ENCODE measurements at regions not wholly inside any gene's neighbourhood (a gene's known extent, or its start where the extent isn't known, plus 50 kb on each side); places are given as distances from the start of the nearest gene placed in this dataset.
"Not testable (repeated sequence)": the region's sequence is repeated elsewhere in the genome, so short reads cannot be mapped to it uniquely, and the experiment has no call there.

DNA sequence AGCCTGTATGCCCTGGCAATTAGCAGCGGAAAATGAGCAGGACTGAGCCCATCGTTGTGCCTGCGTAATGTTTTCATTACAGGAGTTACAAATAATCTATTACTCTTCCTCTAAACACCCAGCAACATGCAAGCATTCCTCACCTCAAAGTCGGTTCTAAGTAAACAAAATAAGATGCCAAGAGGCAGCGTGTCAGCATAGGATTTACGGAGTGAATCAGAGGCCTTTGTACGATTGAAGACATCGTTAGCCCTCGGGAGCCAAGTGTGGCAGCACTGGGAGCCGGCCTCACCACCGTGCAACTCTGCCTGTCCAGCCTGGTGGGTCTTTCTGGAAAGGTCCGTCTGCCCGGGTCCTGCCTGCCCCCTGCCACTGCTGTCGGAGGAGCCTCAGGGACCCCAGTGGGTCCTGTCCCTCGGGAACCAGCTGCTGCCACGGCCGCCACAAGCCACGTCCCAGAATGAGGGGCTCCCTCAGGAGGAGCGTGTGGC, 80.1 kb upstream of the CTDP1 start:
- Histone ChIP-seq H3K27me3 (ENCODE audit: insufficient read depth, low read length) (peaks cover 24% of the 10 kb centered on the region), H2AFZ (ENCODE audit: low read depth, low read length) (no peak overlapping the region), H3K4me1 (ENCODE audit: insufficient read depth, low read length) (no peaks in the 10 kb centered on the region)

DNA sequence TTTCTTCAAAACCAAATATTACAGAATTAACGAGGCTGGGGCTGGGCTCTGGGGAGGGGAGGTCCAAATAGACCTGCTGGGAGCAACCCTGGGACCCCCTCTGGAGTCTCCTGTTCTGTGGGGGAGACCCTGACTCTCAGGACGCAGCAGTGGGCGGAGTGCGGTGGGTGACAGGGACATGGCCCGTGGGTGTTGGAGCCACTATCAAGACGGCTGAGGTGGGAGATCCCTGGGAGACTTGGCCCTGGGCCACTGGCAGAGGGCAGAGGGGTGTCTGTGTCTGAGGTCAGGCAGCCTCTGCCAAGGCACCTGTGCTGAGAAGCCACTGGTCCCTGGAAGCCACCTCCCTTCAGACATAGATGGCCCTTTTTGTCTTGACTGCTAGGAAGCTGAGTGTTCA, 79.5 kb upstream of the CTDP1 start:
- no peaks in the 10 kb centered on the region for H3K4me1 ChIP-seq (ENCODE audit: insufficient read depth, low read length)
- H3K36me3 ChIP-seq (ENCODE audit: insufficient read depth, low read length) = no peaks in the 10 kb centered on the region
- peaks cover 22% of the 10 kb centered on the region for H3K27me3 ChIP-seq (ENCODE audit: insufficient read depth, low read length)
- H2AFZ ChIP-seq (ENCODE audit: low read depth, low read length) = no peak overlapping the region
- H3K9me3 ChIP-seq (ENCODE audit: low read length) = no peaks in the 10 kb centered on the region
- no peak overlapping the region for H3K4me3 ChIP-seq (ENCODE audit: low read length)

More for the DNA sequence above, 80.1 kb upstream of the CTDP1 start:
- Histone ChIP-seq H3K4me3 (ENCODE audit: low read length) (no peak overlapping the region), H3K36me3 (ENCODE audit: insufficient read depth, low read length) (no peaks in the 10 kb centered on the region), H3K9me3 (ENCODE audit: low read length) (no peaks in the 10 kb centered on the region)

DNA sequence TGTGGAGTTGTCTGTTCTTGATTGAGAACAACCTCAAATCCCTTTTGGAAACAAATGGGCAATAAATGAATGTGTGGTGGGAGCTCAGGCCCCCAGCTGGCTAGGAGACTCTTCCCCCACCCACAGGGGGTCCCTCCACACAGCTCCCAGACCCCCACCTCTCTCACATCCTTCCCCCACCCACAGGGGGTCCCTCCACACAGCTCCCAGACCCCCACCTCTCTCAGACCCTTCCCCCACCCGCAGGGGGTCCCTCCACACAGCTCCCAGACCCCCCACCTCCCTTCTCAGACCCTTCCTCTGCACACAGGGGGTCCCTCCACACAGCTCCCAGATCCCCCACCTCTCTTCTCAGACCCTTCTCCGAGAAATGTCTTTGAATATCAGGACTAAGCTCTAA, 79.0 kb upstream of the CTDP1 start:
- Histone ChIP-seq H3K36me3 (ENCODE audit: insufficient read depth, low read length) (no peaks in the 10 kb centered on the region), H3K4me1 (ENCODE audit: insufficient read depth, low read length) (no peaks in the 10 kb centered on the region), H3K4me3 (ENCODE audit: low read length) (no peak overlapping the region), H3K27me3 (ENCODE audit: insufficient read depth, low read length) (peaks cover 22% of the 10 kb centered on the region), H2AFZ (ENCODE audit: low read depth, low read length) (no peak overlapping the region), H3K9me3 (ENCODE audit: low read length) (no peaks in the 10 kb centered on the region)

DNA sequence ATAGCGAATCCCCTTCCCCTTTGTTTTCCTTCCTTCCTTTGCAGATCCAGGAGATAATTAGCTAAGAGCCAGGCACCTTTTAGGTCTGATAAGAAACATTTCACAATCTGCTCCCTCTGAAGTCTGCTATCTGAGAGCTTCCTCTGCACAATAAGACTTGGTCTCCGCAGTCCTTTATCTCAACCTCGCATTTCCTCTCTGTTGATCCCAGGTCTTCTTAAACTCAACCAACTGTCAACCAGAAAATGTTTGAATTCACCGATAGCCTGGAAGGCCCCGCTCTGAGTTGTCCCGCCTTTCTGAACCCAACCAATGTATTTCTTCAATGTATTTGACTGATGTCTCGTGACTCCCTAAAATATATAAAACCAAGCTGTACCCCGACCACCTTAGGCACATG, 78.4 kb upstream of the CTDP1 start:
- Histone ChIP-seq H3K27me3 (ENCODE audit: insufficient read depth, low read length) (peaks cover 17% of the 10 kb centered on the region), H2AFZ (ENCODE audit: low read depth, low read length) (no peak overlapping the region), H3K9me3 (ENCODE audit: low read length) (no peaks in the 10 kb centered on the region), H3K4me1 (ENCODE audit: insufficient read depth, low read length) (no peaks in the 10 kb centered on the region), H3K4me3 (ENCODE audit: low read length) (no peak overlapping the region), H3K36me3 (ENCODE audit: insufficient read depth, low read length) (no peaks in the 10 kb centered on the region)

DNA sequence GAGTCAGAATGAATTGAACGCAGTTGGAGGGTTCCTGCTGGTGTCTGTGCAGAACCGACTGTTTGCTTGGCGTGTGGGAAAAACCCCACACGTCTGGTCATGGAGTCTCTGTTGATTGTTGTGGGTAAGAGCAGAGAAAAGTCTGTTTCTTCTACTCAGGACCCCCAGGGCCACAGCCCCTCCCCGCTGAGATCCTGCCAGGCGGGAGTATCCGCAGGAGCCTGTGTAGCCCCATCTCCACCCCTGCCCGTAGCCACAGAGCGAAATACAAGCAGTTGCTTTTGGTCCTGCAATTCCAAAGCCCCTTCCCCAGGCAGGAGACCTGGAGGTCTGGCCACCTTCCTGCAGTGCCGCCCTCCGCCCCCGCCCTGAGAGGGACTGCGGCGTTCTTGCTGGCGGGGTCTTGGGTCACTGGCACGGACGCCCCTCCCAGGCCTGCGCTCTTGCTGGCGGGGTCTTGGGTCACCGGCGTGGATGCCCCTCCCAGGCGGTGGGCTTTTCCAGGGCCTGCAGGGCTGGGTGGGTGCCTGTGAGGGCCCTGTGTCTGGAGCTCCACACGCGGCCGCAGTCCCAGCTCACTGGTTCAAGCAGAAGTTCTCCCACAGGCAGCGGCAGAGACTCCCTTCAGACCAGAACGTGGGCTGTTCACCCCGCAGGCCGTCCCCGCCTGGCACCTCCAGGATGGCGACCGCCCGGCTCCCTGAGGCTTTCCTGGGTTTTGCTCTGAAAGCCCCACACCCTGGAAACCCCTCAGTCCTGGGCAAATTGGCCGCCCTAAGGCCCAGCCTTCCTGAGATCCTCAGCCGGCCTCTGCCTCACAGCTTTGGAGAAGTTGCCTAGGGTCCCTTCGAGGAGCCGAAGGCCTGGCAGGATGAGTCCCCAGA, 76.0 kb upstream of the CTDP1 start:
- Histone ChIP-seq H3K36me3 (ENCODE audit: insufficient read depth, low read length) (no peaks in the 10 kb centered on the region), H3K4me1 (ENCODE audit: insufficient read depth, low read length) (no peaks in the 10 kb centered on the region), H3K4me3 (ENCODE audit: low read length) (no peak overlapping the region), H2AFZ (ENCODE audit: low read depth, low read length) (no peak overlapping the region), H3K27me3 (ENCODE audit: insufficient read depth, low read length) (peaks cover 8% of the 10 kb centered on the region), H3K9me3 (ENCODE audit: low read length) (no peaks in the 10 kb centered on the region)

DNA sequence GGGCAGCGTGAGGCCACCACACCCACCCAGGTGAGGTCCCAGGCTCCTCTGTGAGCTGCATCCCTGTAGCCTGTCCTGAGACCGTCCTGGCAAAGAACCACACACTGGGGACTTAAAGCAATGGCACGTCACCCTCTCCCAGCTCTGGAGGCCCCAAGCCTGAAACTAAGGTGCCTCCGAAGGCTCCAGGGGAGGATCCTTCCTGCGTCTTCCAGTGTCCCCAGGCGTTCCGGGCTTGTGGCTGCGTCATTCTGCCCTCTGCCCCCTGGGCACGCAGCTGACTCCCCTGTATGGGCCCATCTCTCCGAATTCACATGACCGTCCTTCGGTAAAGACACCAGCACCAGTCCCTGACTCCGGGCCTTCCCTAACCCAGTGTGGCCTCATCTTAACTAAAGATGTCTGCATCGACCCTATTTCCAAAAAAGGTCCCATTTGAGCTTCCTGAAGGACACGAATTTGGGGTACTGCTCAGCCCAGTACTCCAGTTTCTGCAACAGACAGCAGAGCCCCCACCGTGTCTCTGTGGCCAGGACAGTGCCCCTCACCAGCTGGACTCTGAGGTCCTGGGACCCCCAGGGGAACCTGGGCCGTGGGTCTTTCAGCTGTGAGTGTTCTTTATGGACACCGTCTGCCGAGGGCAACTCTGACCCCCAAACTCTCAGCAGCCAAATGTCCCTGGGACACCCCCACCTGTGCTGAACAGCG, 75.2 kb upstream of the CTDP1 start:
- Histone ChIP-seq H3K4me1 (ENCODE audit: insufficient read depth, low read length) (no peaks in the 10 kb centered on the region), H3K27me3 (ENCODE audit: insufficient read depth, low read length) (peaks cover 3% of the 10 kb centered on the region), H3K9me3 (ENCODE audit: low read length) (no peaks in the 10 kb centered on the region), H3K4me3 (ENCODE audit: low read length) (no peak overlapping the region), H3K36me3 (ENCODE audit: insufficient read depth, low read length) (no peaks in the 10 kb centered on the region), H2AFZ (ENCODE audit: low read depth, low read length) (no peak overlapping the region)

DNA sequence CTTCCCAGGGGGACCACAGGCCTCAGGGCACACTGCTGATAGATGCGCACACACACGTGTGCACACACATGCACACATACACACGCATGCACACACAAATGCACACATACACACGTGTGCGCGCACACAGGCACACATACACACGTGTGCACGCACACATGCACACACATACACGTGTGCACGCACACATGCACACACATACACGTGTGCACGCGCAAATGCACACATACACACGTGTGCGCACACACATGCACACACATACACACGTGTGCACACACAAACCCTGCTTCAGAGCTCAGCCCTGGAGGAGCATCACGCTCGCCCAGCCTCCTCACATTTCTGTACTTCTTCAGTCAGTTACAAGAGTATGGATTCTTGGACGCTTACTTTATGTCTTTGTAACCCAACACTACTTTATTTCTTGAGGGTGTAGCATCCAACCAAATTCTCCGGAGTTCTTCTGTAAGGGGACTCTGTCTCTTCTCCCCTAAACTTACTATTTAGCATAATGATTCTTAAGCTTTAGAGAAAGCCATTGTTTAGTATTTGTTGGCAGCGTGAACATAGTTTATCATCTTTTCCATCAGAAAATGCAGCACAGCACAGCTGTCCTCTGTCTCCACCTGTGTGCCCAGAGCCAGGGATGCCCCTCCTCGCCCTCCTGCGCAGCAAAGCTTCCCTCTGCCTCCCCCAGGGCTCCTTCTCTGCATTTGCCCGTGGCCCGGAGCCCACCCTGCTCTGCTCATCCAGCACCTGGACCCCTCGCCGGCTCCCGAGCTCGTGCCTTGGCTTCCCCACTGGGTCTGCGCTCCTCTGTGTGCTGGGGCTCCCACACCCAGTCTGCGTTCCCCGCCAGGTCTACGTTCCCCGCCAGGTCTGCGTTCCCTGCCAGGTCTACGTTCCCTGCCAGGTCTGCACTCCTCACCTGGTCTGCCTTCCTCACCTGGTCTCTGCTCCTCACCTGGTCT, 74.4 kb upstream of the CTDP1 start:
- H2AFZ ChIP-seq (ENCODE audit: low read depth, low read length) = no peak overlapping the region
- H3K4me1 ChIP-seq (ENCODE audit: insufficient read depth, low read length) = no peaks in the 10 kb centered on the region
- no peaks in the 10 kb centered on the region for H3K27me3 ChIP-seq (ENCODE audit: insufficient read depth, low read length)
- H3K4me3 ChIP-seq (ENCODE audit: low read length) = no peak overlapping the region
- H3K36me3 ChIP-seq (ENCODE audit: insufficient read depth, low read length) = no peaks in the 10 kb centered on the region
- no peaks in the 10 kb centered on the region for H3K9me3 ChIP-seq (ENCODE audit: low read length)

DNA sequence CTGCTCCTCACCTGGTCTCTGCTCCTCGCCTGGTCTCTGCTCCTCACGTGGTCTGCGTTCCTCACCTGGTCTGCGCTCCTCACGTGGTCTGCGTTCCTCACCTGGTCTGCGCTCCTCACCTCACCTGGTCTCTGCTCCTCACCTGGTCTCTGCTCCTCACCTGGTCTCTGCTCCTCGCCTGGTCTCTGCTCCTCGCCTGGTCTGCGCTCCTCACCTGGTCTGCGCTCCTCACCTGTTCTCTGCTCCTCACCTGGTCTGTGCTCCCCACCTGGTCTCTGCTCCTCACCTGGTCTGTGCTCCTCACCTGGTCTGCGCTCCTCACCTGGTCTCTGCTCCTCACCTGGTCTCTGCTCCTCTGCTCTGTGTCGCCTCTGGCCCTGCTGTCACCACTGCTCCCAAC, 73.5 kb upstream of the CTDP1 start:
- H3K36me3 ChIP-seq (ENCODE audit: insufficient read depth, low read length); H3K4me3 ChIP-seq (ENCODE audit: low read length); H3K4me1 ChIP-seq (ENCODE audit: insufficient read depth, low read length); H3K27me3 ChIP-seq (ENCODE audit: insufficient read depth, low read length); H3K9me3 ChIP-seq (ENCODE audit: low read length); H2AFZ ChIP-seq (ENCODE audit: low read depth, low read length): not testable (repeated sequence)

DNA sequence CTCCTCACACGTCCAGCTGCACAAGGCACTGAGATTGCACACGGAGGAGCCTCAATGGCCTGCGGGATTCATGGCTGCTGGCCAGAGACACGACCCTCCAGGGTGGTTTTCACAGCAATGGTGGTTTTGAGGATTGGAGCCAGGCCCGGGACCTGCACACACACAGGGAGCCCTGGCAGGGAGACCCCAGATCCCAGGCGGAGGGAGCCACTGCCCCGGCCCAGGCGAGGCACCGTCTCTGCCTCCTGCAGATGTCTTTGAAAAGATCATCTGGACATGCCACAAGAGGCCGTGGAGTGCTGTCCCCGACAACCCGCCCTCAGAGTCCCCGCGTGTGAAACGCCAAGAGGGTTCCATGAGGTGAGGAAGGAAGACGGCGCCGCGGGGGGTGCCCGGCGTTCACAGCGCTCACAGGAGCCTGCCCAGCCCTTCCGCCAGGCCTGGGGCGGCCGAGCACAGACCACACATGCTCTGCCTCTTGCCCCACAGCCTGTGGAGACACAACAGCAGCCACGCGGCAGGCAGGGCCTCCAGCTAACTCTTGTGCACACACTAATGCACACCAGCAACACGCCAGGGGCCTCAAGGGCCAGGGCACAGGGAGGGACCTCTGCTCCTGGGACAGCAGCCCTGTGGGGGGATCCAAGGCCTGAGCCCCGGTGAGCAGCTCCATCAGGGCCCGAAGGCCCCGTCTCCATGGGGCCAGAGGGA, 72.8 kb upstream of the CTDP1 start:
- Histone ChIP-seq H3K27me3 (ENCODE audit: insufficient read depth, low read length) (no peaks in the 10 kb centered on the region), H2AFZ (ENCODE audit: low read depth, low read length) (no peak overlapping the region), H3K36me3 (ENCODE audit: insufficient read depth, low read length) (no peaks in the 10 kb centered on the region), H3K9me3 (ENCODE audit: low read length) (no peaks in the 10 kb centered on the region), H3K4me1 (ENCODE audit: insufficient read depth, low read length) (peaks cover 4% of the 10 kb centered on the region), H3K4me3 (ENCODE audit: low read length) (no peak overlapping the region)

DNA sequence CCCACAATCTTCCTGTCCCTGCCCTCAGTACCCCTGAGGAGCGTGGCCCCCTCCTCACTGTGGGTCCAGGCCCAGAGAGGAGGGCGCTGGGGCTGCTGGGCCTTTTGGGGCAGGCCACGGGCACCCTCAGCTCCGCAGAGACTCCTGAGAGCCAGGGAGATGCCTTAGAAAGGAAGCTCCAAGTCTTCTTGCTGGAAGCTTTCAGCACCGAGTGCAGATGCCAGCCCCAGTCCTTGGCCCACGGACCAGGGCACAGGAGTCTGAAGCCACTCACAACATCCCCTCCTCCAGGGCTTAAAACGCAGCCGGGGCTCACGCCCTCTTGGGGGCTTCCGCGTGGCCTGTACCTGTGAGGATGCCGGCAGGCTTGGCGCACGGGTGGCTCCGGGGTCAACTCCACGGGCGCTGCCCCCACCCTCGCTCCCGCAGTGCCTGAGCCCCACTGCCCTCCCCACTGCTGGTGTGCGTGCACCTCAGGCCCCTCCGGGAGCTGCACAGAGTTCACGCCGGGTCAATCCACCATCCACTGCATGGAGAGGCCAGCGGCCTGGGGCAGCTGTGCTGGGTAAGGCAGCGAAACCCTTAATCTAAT, 72.1 kb upstream of the CTDP1 start:
- Histone ChIP-seq H2AFZ (ENCODE audit: low read depth, low read length) (no peak overlapping the region), H3K9me3 (ENCODE audit: low read length) (no peaks in the 10 kb centered on the region), H3K4me3 (ENCODE audit: low read length) (no peak overlapping the region), H3K36me3 (ENCODE audit: insufficient read depth, low read length) (no peaks in the 10 kb centered on the region), H3K27me3 (ENCODE audit: insufficient read depth, low read length) (no peaks in the 10 kb centered on the region), H3K4me1 (ENCODE audit: insufficient read depth, low read length) (peaks cover 4% of the 10 kb centered on the region)

DNA sequence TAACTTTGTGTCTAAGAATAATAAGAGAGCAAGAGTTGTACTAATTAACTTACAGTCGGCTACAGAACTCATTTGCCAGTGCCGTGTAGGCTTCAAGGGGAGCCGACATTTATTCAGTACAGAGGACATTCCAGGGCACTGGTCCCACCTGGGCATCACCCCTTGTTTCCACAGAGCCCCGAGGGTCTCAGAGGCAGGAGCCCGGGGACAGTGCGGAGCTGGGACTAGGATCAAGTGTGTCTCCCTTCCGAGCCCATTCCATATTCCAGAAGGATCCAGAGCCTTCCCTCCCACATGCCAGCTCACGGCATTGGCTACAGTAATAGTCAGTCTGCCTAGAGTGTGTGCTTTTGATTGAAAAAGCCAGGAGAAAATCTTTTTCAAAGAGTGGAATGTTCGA, 71.5 kb upstream of the CTDP1 start:
- no peak overlapping the region for H3K4me3 ChIP-seq (ENCODE audit: low read length)
- no peak overlapping the region for H2AFZ ChIP-seq (ENCODE audit: low read depth, low read length)
- H3K9me3 ChIP-seq (ENCODE audit: low read length) = no peaks in the 10 kb centered on the region
- H3K36me3 ChIP-seq (ENCODE audit: insufficient read depth, low read length) = no peaks in the 10 kb centered on the region
- peaks cover 4% of the 10 kb centered on the region for H3K4me1 ChIP-seq (ENCODE audit: insufficient read depth, low read length)
- no peaks in the 10 kb centered on the region for H3K27me3 ChIP-seq (ENCODE audit: insufficient read depth, low read length)

DNA sequence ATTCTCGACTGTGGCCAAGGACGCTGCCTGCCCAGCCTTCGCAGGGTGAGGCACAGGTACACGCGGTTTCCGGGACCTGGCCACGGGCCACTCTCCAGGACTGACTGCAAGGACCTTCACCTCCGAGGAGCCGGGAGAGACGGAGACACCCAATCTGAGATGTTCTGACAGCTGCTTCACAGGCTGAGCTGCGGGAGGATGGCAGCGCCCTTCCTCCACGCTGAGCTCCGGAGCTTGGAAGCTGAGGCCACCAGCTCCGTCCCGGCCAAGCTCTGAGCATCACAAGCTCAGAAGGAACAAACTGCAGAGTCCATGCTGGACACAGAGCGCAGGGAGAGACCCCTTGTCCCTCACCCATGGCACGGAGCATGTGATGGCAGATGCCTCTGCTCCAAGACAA, 71.1 kb upstream of the CTDP1 start:
- H3K4me3 ChIP-seq (ENCODE audit: low read length) = no peak overlapping the region
- no peaks in the 10 kb centered on the region for H3K36me3 ChIP-seq (ENCODE audit: insufficient read depth, low read length)
- no peaks in the 10 kb centered on the region for H3K9me3 ChIP-seq (ENCODE audit: low read length)
- peaks cover 4% of the 10 kb centered on the region for H3K4me1 ChIP-seq (ENCODE audit: insufficient read depth, low read length)
- H2AFZ ChIP-seq (ENCODE audit: low read depth, low read length) = no peak overlapping the region
- H3K27me3 ChIP-seq (ENCODE audit: insufficient read depth, low read length) = no peaks in the 10 kb centered on the region
